H1 (cell line): ENCODE measurements at regions not wholly inside any gene's neighbourhood (a gene's known extent, or its start where the extent isn't known, plus 50 kb on each side); places are given as distances from the start of the nearest gene placed in this dataset.

Source experiments
- CTCF ChIP-seq, 3 experiments: IDR thresholded peaks; 1 replicate in 2 of 3; 2 replicates in 1 of 3; pipeline versions ENCODE4 v1.5.1 to v1.6.1; 2011; ENCODE audit warnings: low read length in 3 of 3, mild to moderate bottlenecking in 3 of 3, inconsistent platforms in 2 of 3, low read depth in 1 of 3, moderate library complexity in 1 of 3; ENCODE audit not compliant: insufficient read depth in 1 of 3; ENCODE audit errors: control extremely low read depth in 1 of 3
- HDAC6 ChIP-seq: IDR thresholded peaks from one replicate; pipeline ENCODE4 v1.7.1; 2012; ENCODE audit warnings: low read depth, mild to moderate bottlenecking, inconsistent platforms, low read length, moderate library complexity
- POLR2A ChIP-seq, 2 experiments: IDR thresholded peaks; 1 replicate in 1 of 2; 2 replicates in 1 of 2; pipeline ENCODE4 v1.6.1; 2011; ENCODE audit warnings: low read depth in 2 of 2, low read length in 2 of 2, mild to moderate bottlenecking in 2 of 2; ENCODE audit errors: control extremely low read depth in 1 of 2
- SP2 ChIP-seq: IDR thresholded peaks from 2 replicates; pipeline ENCODE4 v1.6.1; 2012; ENCODE audit warnings: mild to moderate bottlenecking, low read length, inconsistent platforms
- USF2 ChIP-seq: IDR thresholded peaks from 2 replicates; pipeline ENCODE4 v1.6.1; 2011; ENCODE audit warnings: low read length, improper control_type of control experiment
- ZNF274 ChIP-seq: IDR thresholded peaks from 2 replicates; pipeline ENCODE4 v1.7.0; 2012; ENCODE audit warnings: low read length, borderline replicate concordance; ENCODE audit errors: extremely low read depth

GRCh38 chr18:71105994-71106546 lies 817.2 kb downstream of the SOCS6 start:
- TF ChIP-seq POLR2A (IDR thresholded peaks at IDR 0.05; ENCODE audit: control extremely low read depth in 1 of 2, low read depth in 2 of 2, low read length in 2 of 2) (no peak), CTCF (IDR thresholded peaks at IDR 0.05; ENCODE audit: control extremely low read depth in 1 of 3, insufficient read depth in 1 of 3, low read depth in 1 of 3, low read length in 3 of 3) (no peak), SP2 (no peak), USF2 (no peak), HDAC6 (no peak), ZNF274 (no peak)
